ENCODE measurements at regions not wholly inside any gene's neighbourhood (a gene's known extent, or its start where the extent isn't known, plus 50 kb on each side); places are given as distances from the start of the nearest gene placed in this dataset.
A peak's percentile ranks its signal among the peaks of the same experiment; 100 is the strongest.
"Not testable (repeated sequence)": the region's sequence is repeated elsewhere in the genome, so short reads cannot be mapped to it uniquely, and the experiment has no call there.

GRCh38 chr6:15897063-15897876 lies 231.6 kb upstream of the MYLIP start:
- DNase-seq = peak; percentile 57

- no peak for DNase-seq
Observed at GRCh38 chr6:15894973-15895725, 232.3 kb upstream of the DTNBP1 start.

GRCh38 chr6:15893556-15894253 lies 230.9 kb upstream of the DTNBP1 start:
- no peak for DNase-seq

- no peak for DNase-seq
Observed at GRCh38 chr6:15892369-15892768, 229.5 kb upstream of the DTNBP1 start.

GRCh38 chr6:15888798-15889772 lies 226.3 kb upstream of the DTNBP1 start:
- DNase-seq = no peak

GRCh38 chr6:15887491-15888461 lies 224.9 kb upstream of the DTNBP1 start:
- DNase-seq = no peak

GRCh38 chr6:15885624-15886023 lies 222.8 kb upstream of the DTNBP1 start:
- DNase-seq = no peak

GRCh38 chr6:15883593-15883992 lies 220.8 kb upstream of the DTNBP1 start:
- not testable (repeated sequence) for DNase-seq

- peak; percentile 45 for DNase-seq
Observed at GRCh38 chr6:15882915-15883314, 220.1 kb upstream of the DTNBP1 start.

GRCh38 chr6:15882345-15882744 lies 219.5 kb upstream of the DTNBP1 start:
- no peak for DNase-seq

- DNase-seq = no peak
Observed at GRCh38 chr6:15881150-15881549, 218.3 kb upstream of the DTNBP1 start.

- DNase-seq = no peak
Observed at GRCh38 chr6:15880262-15880973, 217.6 kb upstream of the DTNBP1 start.

GRCh38 chr6:15879371-15880261 lies 216.8 kb upstream of the DTNBP1 start:
- peak; percentile 73 for DNase-seq

- no peak for DNase-seq
Observed at GRCh38 chr6:15877231-15877630, 214.4 kb upstream of the DTNBP1 start.

- no peak for DNase-seq
Observed at GRCh38 chr6:15876406-15876805, 213.6 kb upstream of the DTNBP1 start.

- no peak for DNase-seq
Observed at GRCh38 chr6:15875797-15876196, 213.0 kb upstream of the DTNBP1 start.

- DNase-seq = no peak
Observed at GRCh38 chr6:15874821-15875220, 212.0 kb upstream of the DTNBP1 start.

GRCh38 chr6:15874326-15874725 lies 211.5 kb upstream of the DTNBP1 start:
- DNase-seq = no peak
